GM10248 (cell line): ENCODE measurements at regions not wholly inside any gene's neighbourhood (a gene's known extent, or its start where the extent isn't known, plus 50 kb on each side); places are given as distances from the start of the nearest gene placed in this dataset.
A peak's percentile ranks its signal among the peaks of the same experiment; 100 is the strongest.

Source experiments
- CTCF ChIA-PET: fragments of 300-600 bp; sonication (Branson Sonifier 250); formaldehyde crosslinking; extraction: SDS; loops from one replicate; lab custom pipeline; 2021; ENCODE audit warnings: antibody characterized with exemption; lab: Yijun Ruan, JAX
- POLR2A ChIA-PET: fragments of 350-650 bp; sonication (Branson Sonifier 250); formaldehyde crosslinking; extraction: SDS; loops from one replicate; lab custom pipeline; 2020; ENCODE audit warnings: antibody characterized with exemption; lab: Yijun Ruan, JAX
- DNase-seq: peaks from one replicate; pipeline ENCODE4 v3.0.0; 2012; ENCODE audit errors: extremely low spot score
- TF ChIP-seq, protein P1 (sequence below): IDR thresholded peaks from 2 replicates; pipeline ENCODE4 v1.5.1; 2012; ENCODE audit warnings: mild to moderate bottlenecking, low read depth; ENCODE audit errors: extremely low read depth, missing control alignments, control extremely low read depth

DNA sequence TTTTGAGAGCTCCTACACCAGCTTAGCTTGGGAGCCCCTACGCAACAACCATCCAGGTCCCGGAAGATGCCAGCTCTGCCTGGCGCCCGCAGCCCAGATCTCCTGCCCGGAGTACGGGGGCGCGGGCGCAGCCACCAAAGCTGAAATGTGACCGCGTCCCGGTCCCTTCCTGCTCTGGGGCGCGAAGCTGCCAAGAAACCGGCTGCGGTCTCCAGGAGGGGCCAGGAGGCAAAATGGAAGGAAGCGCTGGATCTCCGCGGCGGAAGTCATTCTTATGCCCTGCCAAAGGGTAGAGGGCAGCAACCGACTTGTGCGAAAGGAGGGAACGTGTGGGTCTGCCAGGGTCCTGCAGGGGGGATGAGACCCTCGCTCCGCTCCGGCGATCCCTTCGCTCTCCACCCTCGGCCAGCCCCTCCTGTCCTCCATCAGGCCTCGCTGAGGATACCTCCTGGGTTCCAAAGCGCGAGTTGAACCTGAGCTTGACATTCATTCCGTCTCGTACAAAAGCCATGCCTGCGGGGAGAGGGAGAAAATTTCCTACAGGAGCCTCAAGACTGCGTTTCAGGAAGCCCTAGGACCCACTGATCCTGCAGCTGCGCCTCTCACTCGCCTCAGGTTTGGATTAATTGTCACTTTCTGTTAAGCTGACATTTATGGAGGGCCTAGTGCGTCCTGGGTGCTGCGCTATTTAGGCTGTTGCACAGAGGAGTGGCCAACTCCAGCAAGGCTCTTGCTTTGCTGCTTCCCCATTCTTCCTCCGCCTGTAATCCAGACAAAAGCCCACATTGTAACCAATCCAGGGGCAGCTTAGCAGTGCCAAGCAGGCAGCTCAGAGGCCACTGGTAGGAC lies 98.3 kb upstream of the VGLL3 start:
- ChIA-PET POLR2A (no interaction called here), CTCF (interaction anchor here (1.0 to 2.1 kb wide), 4 partner anchors 9 to 79 kb away, joined by 3 to 5 read pairs (median 4); no protein-coding TSS in a partner anchor)
- TF ChIP-seq, protein P1, sequence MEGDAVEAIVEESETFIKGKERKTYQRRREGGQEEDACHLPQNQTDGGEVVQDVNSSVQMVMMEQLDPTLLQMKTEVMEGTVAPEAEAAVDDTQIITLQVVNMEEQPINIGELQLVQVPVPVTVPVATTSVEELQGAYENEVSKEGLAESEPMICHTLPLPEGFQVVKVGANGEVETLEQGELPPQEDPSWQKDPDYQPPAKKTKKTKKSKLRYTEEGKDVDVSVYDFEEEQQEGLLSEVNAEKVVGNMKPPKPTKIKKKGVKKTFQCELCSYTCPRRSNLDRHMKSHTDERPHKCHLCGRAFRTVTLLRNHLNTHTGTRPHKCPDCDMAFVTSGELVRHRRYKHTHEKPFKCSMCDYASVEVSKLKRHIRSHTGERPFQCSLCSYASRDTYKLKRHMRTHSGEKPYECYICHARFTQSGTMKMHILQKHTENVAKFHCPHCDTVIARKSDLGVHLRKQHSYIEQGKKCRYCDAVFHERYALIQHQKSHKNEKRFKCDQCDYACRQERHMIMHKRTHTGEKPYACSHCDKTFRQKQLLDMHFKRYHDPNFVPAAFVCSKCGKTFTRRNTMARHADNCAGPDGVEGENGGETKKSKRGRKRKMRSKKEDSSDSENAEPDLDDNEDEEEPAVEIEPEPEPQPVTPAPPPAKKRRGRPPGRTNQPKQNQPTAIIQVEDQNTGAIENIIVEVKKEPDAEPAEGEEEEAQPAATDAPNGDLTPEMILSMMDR = no peak
- peak; percentile 27 for DNase-seq

DNA sequence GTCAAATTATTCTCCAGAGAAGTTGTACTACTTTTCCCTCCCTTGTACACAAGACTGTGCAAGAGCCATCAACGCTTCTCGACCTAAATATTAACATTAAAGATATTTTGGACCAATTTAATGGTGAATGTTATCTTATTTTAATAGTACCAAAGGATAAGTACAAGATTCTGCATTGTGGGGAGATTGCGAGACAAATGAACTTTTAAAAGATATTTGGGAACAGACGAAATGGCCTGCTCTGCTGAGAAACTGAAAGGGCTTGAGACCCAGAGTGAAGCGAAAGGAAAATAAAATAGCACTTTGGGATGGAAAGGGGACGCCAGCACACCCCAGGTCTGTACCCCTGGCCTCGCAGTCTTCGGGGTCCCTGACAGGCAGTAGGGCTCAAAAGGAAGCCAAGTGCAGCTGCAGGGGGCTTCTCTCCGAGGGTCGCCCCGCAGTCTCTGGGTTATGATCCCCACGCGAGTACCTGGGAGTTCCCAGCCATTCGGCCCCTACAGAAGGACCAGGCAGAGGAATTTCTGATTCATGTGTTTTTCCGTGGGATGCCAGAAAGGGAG lies 97.6 kb upstream of the VGLL3 start:
- TF ChIP-seq, protein P1 = no peak
- CTCF ChIA-PET = interaction anchor here (1.3 to 2.1 kb wide), 2 partner anchors 8 to 14 kb away, joined by 4 to 5 read pairs; no protein-coding TSS in a partner anchor
- POLR2A ChIA-PET = no interaction called here
- peak; percentile 8 for DNase-seq

DNA sequence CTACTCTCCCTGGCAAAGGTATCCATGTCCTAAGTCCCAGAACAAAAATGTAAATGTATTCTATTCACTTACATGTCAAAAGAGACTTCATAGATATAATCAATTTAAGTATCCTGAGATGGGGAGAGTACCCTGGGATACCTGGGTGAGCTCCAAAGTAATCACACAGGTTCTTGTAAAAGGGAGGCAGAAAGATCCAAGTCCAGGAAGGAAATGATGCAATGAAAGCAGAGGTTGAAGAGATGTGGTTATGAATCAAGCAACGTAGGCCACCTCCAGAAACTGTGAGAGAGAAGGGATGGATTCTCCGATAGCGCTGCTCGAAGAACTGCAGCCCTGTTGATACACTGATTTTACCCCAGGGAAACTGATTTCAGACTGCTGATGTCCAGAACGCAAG lies 93.9 kb upstream of the VGLL3 start:
- TF ChIP-seq, protein P1 = no peak
- no peak for DNase-seq
- ChIA-PET POLR2A (no interaction called here), CTCF (interaction anchor here (1.6 kb wide), 1 partner anchor 15 kb away, joined by 5 read pairs; no protein-coding TSS in a partner anchor)

DNA sequence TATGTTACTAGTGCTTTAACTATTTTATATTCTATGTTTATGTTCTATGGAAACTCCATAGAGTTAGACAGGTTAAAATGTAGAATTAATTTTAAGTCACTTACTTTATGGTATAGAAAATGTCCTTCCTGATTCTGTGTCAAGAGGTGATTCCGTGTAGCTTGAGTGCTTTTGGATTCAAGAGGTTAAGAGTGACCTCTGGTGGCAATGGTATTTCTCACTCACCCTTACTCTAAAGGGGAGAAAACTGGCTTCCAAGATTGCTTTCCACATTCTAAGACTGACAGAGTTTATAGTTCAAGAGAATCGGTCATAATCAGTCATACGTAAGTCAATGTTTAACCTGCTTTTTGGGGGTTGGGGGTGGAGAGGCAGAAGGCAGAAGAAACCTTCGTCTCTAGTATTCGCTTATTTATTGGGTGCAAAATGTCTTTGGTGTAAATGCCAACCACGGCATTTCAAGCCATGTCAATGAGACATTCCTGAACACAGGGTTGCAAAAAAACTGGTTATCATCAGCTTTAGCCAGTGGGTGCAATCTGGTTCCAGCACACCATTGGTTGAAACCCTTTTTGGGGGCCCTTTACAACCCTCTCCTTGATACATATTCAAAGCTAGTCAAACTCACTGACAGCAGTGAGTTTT lies 92.0 kb upstream of the VGLL3 start:
- TF ChIP-seq, protein P1 = peak; percentile 43
- CTCF ChIA-PET = interaction anchor here (0.6 to 2.5 kb wide), 9 partner anchors 9 to 381 kb away, joined by 3 to 14 read pairs (median 5); no protein-coding TSS in a partner anchor
- peak; percentile 40 for DNase-seq
- POLR2A ChIA-PET = no interaction called here

DNA sequence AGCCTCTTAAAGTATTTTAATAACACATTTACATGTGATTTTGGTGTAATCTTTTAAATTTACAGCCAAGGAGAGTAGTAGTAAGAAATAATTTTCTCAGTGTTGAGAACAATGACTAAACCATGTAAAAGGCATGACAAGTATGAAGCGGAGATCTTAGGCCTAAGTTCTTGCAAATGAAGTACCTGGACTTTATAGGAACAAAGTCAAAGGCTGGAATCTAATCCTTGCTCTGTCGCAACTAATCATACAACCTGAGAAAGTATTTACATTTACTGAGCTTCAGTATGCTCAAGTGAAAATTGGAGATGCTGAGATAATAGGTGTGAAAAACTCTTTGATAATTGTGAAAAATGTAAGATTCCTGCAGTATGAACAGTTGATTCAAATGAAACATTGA lies 86.4 kb upstream of the VGLL3 start:
- ChIA-PET POLR2A (no interaction called here), CTCF (interaction anchor here (1.0 to 1.7 kb wide), 2 partner anchors 10 to 25 kb away, joined by 3 to 4 read pairs; no protein-coding TSS in a partner anchor)
- no peak for DNase-seq

More for the DNA sequence above, 86.4 kb upstream of the VGLL3 start:
- TF ChIP-seq, protein P1 = no peak
